ENCODE measurements at regions not wholly inside any gene's neighbourhood (a gene's known extent, or its start where the extent isn't known, plus 50 kb on each side); places are given as distances from the start of the nearest gene placed in this dataset.

- no peak overlapping the region for H3K4me3 Mint-ChIP-seq
- H2BK5ac ChIP-seq (ENCODE audit: insufficient read length, low read length): no peak overlapping the region
- H4K91ac ChIP-seq (ENCODE audit: insufficient read length, low read depth, low read length): no peak overlapping the region
- no peak overlapping the region for H3K56ac ChIP-seq (ENCODE audit: insufficient read length, low read depth, low read length)
- H2BK20ac ChIP-seq (ENCODE audit: low read depth, low read length, poor library complexity, severe bottlenecking): no peak overlapping the region
- H3K79me2 ChIP-seq (ENCODE audit: insufficient read depth, low read length): no peaks in the 10 kb centered on the region
- no peaks in the 10 kb centered on the region for H3K79me1 ChIP-seq (ENCODE audit: insufficient read depth, low read depth, low read length, poor library complexity, severe bottlenecking)
- peaks cover 3 to 8% of the 10 kb centered on the region in 2 experiments for H3K9me3 Mint-ChIP-seq
- H2BK120ac ChIP-seq (ENCODE audit: low read depth, low read length, poor library complexity, severe bottlenecking): no peak overlapping the region
- no peak overlapping the region for H3K27ac ChIP-seq (ENCODE audit: insufficient read length, low read depth, low read length)
- no peaks in the 10 kb centered on the region for H3K27me3 ChIP-seq (ENCODE audit: insufficient read depth, low read length)
- H3K23me2 ChIP-seq (ENCODE audit: insufficient read length, low read depth, low read length, poor library complexity, severe bottlenecking): no peaks in the 10 kb centered on the region
- H2BK12ac ChIP-seq (ENCODE audit: insufficient read length, low read depth, low read length): no peak overlapping the region
- H3K4me1 ChIP-seq (ENCODE audit: insufficient read depth, low read length): no peaks in the 10 kb centered on the region
- H3K23ac ChIP-seq (ENCODE audit: insufficient read length, low read depth, low read length): no peak overlapping the region
- H3K27ac Mint-ChIP-seq: no peak overlapping the region
- WGBS (ENCODE audit: extremely low coverage, insufficient read length, low lambda C conversion rate): no CpG with 5 or more reads among the region's 1 CpG
- DNase-seq: no peak
- H2AFZ ChIP-seq (ENCODE audit: low read length): no peak overlapping the region
- H3K4me1 Mint-ChIP-seq: peaks cover 6 to 7% of the 10 kb centered on the region in 2 experiments
- H3K14ac ChIP-seq (ENCODE audit: insufficient read depth, low read length): no peak overlapping the region
- no peaks in the 10 kb centered on the region for H3K27me3 Mint-ChIP-seq (ENCODE audit: low read depth)
- H3K18ac ChIP-seq (ENCODE audit: insufficient read length, low read depth, low read length): no peak overlapping the region
- H3K4ac ChIP-seq (ENCODE audit: low read depth, low read length): no peak overlapping the region
- H2AK5ac ChIP-seq (ENCODE audit: insufficient read length, low read length): no peak overlapping the region
- no peaks in the 10 kb centered on the region for H4K20me1 ChIP-seq (ENCODE audit: control insufficient read depth, insufficient read depth, insufficient read length)
- H3T11ph ChIP-seq (ENCODE audit: low read length): no peak overlapping the region
- no peak overlapping the region for H2BK15ac ChIP-seq (ENCODE audit: low read depth, low read length)
- peaks cover 2 to 6% (median 2%) of the 10 kb centered on the region in 3 experiments for H3K36me3 Mint-ChIP-seq (ENCODE audit: insufficient read depth in 1 of 3, low read depth in 3 of 3)
- no peak overlapping the region for H4K5ac ChIP-seq (ENCODE audit: insufficient read length, low read depth, low read length)
- TF ChIP-seq CTCF (conservative IDR thresholded peaks at IDR 0.05): no peak
- H3K4me2 ChIP-seq (ENCODE audit: insufficient read depth, insufficient read length, low read length): no peak overlapping the region
- no peak overlapping the region for H3K9ac ChIP-seq (ENCODE audit: extremely low read depth, insufficient read length, low read length)
- H3K9me3 ChIP-seq (ENCODE audit: control insufficient read depth, low read depth, low read length): no peaks in the 10 kb centered on the region
- no peak overlapping the region for H4K8ac ChIP-seq (replicated peaks; ENCODE audit: insufficient read length, low read depth, low read length)
Observed at GRCh38 chr14:53389202-53389601, 236.1 kb upstream of the DDHD1 start.
